ENCODE measurements at regions not wholly inside any gene's neighbourhood (a gene's known extent, or its start where the extent isn't known, plus 50 kb on each side); places are given as distances from the start of the nearest gene placed in this dataset.

DNA sequence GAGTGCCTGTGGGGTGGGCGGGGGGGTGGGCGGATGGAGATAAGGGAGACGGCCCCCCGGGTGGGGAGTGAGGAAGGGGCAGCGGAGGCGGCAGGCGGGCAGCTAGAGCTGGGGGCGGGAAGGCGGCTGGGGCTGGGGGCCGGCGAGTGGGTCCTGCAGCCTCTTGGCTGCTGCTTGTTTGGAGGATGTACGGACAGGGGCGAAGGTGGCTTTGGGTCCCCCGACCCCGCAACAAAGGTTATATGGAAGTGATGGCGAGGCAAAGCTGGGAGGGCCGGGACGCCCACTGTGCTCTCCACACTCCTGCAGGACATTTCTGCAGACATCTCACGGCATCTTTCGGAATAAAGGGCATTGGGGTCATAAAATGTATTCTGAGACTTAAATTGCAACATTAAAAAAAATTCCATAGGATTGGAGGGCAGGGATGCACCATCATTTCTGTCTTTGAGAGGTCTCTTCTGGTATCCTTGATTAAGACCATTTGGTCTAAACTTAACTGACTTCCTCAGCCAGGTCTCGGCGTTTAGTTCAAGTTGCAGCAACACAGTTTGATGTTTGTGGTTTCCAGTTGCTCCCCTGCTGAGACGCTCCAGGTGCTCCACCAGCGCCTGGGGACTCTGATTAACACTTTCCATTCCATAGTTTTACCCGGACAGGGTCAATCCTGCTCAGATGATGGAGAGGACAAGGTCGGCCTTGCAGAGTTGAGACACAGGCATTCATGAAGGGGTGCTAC is 101.6 kb upstream of the SSBP2 start:
- no peak for TF ChIP-seq POLR2A (IDR thresholded peaks at IDR 0.05; ENCODE audit: low read length)
- TF ChIP-seq GATA1 (IDR thresholded peaks at IDR 0.05; ENCODE audit: low read depth, low read length), result no peak

Data from erythroblast (primary cell).